LHCN-M2 (cell line): ENCODE measurements at regions not wholly inside any gene's neighbourhood (a gene's known extent, or its start where the extent isn't known, plus 50 kb on each side); places are given as distances from the start of the nearest gene placed in this dataset.

Experiments used
- DNase-seq: peaks from one replicate; pipeline ENCODE4 v3.0.0-alpha.2; 2012; ENCODE audit warnings: low read depth

DNA sequence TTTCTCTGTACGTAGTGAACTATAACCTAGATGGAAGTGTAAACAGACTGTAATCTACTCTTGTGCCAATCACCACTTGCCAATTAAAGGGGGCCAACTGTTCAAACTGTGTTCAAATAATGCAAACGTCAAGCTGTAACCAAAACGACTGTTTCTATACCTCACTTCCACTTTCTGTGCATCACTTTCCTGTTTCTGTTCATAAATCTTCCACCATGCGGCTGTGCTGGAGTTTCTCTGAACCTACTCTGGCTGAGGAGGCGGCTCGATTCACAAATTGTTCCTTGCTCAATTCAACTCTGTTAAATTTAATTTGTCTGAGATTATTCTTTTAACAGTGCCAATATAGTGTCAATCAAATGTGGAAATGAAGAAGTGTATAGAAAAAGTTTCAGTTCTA is 206.7 kb upstream of the TBC1D5 start:
- no peak for DNase-seq

DNA sequence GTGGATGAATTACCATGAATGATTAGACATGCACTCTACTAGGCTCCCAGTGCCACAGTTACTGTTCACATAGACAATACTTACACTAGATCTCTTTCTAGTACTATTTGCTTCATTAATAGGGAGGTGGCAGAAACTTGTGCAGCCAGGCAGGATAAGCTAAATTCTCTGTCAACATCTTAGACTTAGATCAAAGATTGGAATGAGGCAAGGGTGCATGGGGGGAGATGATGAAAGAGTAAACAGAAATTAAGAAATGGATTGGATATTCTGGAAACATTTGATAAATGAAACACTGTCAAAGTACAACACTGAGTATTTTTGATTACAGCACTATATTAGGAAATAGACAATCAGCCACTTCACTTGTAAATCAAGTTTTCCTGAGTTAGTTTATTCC is 205.4 kb upstream of the TBC1D5 start:
- no peak for DNase-seq

DNA sequence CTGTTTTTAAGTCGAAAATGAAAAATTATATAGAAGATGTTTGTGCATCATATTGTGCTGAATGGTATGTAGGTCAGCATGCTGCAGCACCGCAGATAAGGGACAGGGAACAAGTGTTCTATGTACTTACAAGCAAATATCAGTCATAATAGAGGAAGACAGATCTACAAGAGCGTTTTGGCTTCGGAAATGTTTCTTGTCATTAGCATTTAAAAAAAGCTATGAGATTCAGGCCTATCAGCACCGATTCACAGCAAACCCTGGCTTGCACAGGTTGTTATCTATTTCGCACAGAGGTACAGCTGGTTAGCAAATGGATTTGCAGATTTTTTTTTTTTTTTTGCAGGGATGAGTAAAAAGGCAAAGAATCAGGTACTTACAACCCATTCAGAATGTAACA is 204.2 kb upstream of the TBC1D5 start:
- no peak for DNase-seq

DNA sequence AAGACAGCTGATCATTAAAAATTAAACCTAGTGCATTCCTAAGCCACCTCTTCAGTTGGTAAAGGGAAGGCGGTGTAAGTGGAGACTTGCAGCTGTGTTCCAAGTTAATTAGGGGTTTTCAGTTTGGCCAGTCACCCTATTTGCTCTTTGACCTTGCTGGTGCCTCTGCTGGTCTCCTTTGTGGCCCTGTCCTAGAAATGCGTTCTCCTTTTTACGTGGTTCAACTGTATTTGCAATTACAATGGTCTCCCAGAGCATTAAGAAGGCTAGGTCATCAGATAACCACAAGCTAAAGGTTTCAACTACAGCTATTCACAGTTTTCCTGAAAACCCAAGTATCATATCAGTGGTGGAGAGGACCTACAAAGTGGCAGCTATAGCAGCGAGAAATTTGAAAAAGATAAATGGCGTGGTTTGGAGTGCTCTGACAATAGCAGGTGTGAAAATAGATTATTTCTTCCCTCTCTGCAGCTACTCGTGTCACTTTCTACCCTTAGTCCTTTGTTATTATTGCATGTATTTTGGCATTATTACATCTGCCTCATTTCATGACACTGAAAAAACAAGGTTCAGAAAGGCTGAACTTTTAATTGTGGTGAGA is 203.5 kb upstream of the TBC1D5 start:
- DNase-seq = peak; percentile 3

DNA sequence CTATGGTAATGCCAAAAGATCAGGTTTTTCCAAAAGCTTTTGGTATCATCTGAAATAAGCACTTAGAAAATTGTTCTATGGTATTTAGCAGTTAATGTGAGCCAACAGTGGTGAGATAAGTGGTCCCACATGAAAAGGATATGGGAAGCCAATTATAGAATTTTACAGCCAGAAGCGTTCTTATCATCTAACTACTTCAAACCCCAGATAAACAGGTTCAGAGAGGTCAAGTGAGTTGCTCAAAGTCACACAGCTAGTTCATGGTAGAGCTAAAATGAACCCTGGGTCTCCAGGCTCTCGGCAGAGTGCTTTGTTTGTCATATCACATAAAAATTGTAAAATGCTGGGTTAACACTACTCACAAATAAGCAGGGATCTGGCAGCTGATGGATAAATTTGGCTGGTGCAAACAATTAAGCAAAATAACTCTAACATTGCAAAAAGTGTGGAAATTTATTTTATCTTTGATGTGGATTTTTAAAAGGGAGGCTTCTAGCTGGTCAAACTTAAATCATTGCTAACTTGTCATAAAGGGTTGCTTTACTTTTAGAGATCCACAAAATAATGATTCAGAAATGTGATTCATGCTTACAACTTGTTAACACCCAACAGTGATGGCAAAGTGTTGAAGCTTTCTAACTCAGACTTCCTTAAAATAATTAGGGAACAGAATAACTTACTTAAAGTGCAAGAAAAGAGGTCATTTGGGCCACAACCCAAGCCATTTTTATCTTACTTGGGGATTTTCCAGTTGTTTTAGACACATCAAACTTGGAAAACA is 202.8 kb upstream of the TBC1D5 start:
- no peak for DNase-seq

DNA sequence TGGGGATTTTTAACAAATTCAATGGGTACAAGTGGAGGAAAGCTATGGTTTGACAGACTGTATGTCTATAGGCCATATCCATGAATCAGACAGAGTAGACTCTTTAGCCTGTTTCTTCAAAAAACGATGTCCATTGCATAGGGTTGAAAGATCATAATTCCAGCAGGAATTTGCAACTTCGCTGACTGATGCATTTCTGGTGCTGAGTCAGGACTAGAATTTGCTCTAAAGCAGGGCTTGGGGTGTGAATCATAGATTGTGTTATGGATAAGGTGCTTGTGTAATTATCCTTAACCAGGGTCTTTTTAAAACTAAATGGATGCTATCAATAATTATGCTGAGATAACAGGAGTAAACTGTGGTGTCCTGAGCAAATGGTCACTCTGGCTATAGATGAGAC is 200.4 kb upstream of the TBC1D5 start:
- DNase-seq = no peak

DNA sequence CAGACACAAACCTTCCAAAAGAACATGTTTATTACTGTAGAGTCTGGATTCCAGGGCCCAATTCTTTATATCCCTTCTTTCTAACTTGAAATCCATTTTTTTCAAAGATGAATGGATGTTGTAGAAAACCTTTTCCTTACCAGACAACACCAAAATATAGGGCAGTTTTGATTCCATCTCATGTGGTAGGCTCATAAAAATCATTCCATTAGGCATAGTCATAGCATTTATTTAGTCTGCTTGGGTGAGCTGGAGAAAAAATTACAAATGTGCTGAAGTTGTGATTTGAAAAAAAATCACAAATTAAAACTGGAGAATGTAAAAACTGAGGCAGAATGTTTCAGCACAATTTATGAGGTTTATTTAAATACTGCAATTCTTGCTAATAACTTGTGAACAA is 199.3 kb upstream of the TBC1D5 start:
- no peak for DNase-seq

DNA sequence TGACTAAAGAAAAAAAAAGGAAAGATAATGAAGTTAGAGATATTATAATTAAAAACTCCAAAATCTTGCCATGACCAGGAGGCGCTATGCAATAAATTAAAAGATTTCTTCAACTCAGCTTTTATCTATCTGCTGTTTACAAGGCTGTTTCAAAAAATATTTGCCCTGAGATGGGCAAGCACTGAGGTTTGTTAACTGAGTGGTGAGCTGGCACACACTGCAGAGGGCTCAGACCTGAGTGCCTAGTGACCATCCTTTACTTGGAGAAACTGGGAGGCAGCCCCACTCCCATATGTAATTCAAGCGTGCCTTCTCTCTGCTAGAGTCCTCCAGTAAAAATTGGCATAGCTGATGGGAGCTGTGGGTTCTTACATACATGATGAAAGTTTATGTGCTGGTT is 198.7 kb upstream of the TBC1D5 start:
- no peak for DNase-seq

DNA sequence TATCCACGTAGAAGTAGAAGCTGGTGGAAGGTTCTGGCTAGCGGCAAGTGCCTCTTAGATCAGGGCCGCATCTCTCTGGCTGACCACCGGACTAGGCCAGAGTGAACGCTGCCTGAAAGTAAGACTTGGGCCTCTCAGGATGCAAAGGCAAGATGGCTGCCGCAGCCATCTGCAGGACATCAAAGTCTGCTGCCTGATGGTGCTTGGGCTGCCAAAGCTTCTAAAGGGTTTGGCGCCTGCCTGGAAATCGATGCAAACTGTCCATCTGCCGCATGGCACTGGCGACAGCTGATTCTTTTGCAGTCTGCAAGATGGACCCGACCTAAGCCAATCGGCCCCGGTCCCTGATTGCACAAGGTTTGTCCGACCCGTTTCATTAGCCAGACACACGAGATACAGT is 196.7 kb upstream of the TBC1D5 start:
- no peak for DNase-seq

DNA sequence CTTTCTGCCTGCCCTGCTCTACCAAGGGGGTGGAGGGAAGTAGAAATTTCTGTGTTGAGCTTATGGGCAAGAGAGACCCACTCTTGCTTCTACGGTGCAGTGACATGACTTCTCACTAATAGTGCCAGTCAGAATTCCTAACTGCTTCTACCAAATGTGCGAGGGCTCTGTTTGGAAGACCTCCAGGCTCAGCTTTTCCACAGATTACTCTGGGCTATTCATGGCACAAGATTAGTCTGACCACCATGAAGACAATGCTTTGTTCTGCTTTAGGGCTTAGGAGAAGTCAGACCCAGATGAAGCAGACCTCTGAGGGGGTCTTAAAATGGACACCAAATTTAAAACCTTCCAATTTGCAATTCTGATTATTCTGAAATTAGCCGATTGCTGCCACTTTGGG is 195.9 kb upstream of the TBC1D5 start:
- no peak for DNase-seq

DNA sequence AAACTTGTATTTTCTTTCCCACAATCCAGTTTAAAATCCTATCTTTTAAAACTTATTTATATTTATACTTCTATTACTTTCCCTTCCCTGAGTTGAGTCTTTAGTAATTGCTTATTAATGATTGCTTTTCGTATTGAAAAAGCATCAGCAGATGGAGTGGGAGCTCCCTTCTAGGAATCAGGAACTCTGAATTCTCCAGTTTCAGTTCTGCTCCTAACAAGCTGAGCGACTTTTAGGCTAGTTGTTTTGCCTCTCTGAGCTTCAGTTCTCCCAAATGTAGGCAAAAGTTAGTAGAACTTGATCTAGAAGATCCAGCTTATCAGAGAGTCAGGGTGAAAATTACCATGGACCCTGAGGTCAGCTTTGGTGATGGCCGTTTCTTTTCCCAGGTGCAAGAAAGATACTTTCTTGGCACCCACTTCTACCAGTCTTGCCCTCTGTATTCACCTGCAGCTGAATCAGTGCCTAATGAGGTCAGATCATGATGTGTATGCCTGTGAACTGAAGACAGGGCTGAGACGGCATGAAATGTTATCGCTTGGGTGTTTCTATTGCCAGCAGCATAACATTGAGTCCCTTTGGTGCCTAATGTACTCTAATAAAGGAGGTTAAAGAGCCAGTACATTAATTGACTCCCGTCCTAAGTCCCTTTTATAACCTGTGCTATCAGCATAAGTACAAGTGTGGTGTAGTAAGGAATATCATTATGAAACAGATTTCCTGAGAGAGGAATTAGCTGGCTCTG is 194.5 kb upstream of the TBC1D5 start:
- no peak for DNase-seq

DNA sequence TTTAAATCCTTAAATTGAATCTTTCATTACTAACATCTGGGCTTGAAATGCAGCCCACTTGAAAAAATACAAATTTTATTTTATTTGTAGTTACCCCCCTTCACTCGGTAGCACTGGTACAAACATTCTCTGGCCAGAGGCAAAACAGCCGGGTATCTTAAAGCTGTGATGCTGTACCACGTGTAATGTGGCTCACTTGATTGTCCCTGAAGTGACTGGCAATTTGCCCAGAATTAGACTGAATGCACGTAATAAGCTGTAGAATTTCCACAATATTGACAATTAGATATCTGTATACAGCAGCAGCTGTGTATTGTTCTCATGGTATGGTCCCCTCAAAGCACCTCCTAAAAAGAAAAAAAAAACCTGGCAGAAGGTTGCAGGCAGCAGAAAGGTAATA is 192.8 kb upstream of the TBC1D5 start:
- DNase-seq = no peak

DNA sequence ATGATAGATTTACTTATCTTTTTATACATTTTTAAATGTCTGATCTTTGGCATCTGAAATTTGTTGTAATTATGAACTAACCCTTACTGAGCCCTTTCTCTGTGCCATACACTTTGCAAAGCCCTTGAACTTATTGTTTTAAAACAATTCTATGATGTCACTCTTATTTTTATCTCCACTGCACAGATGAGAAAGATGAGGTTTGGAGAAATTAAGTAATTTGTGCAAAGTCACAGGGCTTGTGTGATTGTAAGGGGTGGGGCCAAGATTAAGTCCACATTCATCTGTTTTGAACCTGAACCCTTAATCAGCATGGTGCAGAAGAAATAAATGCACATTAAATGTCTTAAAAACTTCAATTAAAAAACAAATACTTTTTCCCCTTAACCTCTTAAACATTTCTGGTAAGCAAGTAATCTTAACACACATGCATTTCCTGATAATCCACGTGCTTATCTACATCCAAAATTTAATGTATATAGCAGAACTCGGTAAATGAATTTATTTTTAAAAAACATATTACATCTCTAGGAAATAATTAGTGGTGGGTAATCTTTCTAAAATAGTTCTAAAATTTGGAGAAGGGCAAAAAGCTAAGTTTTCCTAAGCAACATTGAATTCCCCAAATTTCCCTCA is 189.8 kb upstream of the TBC1D5 start:
- DNase-seq = no peak

DNA sequence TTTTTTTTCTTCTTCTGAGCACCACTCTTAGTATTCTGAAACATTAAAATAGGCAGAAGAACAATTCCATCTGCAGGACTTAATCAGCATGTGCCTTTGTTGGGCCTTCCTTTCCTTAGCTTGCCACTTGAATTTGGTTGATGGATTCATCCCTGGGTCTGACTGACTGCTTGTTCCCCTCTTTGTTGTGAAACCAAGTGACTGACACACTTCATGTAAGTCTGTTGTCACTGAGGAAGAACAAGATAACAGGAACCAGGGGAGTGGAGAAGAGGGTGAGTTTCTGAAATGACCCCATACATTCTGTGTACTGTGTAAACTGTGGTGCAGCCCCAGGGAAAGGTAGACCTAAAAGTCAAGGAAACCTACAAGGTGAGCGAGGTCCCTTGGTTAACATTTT is 188.7 kb upstream of the TBC1D5 start:
- no peak for DNase-seq

DNA sequence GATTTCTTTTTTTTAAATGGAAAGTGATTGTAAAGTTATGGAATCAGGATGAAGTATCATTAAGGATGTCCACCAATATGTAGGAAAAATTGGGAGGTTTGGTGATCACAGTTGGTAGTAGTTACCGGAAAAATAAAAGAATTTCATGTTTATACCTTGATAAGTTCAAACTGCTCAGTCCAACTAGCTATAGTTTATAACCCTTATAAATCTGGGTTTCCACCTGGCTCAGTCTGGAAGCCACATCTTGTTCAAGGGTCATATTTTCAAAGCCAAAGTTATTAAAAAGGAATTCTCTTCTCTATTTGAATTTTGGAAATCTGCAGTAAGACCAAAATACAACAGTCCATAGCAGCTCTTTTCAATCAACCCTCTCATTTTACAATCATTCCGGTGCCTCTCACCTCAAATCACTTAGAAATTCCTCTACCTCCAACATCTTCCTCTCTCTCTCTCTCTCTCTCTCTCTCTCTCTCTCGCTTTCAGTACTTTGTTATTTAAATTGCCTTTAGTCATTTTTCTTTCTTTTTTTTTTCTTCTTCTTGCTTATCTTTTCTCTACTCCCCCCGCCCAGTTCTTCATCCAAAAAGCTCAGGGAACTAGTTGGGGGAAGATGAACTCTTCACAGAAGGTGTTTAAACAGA is 186.2 kb upstream of the TBC1D5 start:
- no peak for DNase-seq

DNA sequence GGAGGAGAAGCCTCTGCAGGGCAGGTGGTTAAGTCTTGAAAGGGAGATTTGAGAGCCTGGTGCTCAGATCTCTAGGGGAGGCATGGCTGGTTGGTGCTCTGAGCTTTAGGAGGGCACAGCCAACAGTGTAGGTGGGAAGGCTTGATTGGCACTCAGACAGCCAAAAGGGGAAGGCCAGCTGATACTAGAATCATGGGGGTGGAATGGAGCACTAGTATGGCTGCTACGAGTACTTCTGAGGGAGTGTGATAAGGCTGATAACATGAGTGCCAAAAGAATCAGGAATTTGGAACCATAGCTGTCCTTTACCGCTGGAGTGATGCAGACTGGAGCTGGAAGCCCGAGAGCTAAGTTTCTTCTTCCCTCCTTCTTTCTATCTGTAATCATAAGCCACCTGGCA is 184.6 kb upstream of the TBC1D5 start:
- DNase-seq = no peak

DNA sequence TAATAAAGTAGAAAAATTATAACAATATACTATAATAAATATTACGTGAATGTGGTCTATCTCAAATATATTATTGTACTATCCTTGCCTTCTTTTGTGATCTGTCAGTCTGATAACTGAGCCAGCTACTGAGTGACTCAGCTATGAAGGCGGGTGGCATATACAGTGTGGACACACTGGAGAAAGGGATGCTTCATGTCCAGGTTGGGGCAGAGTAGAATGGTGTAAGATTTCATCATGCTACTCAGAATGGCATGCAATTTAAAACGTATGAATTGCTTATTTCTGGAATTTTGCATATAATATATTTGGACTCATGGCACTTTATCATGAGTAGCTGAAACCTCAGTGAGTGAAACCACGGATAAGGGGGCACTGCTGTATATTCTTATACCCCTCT is 172.9 kb upstream of the TBC1D5 start:
- DNase-seq = no peak

DNA sequence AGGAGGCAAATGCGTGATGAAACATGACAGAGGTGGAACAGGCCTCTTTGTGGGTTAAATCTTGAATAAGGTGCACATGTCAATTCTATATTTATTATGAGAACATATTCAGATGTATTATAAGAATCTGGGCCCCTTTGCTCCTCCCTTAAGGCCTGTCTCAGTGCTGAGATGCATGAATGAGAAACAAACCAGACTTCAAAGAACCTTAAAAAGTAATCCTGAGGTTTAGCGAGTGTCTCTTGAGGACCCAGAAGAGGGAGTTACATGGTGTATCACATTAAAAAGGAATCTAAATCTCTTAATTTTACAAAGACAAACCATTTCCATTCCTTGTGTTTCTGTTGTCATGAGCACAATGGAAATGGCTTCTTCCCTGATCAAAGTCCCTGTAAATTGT is 170.9 kb upstream of the TBC1D5 start:
- no peak for DNase-seq

DNA sequence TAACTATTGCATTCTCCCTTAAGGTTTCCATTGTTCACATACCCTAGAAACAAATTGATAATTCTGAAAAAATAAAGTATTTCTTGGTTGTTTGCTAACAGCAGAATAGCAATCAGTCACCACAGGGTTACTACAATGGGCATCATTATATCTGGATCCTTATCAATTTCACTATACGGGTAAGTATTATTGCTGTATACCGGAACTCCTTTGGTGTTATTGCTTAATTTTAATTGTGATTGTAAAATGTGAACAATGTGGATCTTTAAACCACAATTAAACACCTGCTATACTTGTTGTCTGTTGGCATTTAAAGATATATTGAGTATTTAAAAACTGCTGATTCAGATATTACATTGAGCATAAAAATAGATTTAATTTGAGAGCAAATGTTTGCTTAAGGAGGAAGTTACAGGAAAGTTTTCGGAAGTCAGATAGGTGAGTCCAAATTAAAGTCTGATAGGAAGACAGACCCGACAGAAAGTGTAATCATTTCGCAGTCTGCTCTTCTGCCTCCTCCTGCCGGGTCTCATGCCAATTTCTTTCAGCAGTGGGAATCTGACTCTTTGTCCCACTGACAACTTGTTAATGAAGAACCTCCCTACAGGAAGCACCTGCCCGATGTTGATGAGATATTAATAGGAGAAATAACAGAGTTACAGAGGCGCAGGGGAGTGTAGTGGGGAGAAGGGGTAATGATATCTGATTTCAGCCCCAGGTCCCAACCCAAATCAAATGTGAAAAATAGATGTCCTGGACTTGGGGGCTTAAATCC is 169.7 kb upstream of the TBC1D5 start:
- DNase-seq = no peak

DNA sequence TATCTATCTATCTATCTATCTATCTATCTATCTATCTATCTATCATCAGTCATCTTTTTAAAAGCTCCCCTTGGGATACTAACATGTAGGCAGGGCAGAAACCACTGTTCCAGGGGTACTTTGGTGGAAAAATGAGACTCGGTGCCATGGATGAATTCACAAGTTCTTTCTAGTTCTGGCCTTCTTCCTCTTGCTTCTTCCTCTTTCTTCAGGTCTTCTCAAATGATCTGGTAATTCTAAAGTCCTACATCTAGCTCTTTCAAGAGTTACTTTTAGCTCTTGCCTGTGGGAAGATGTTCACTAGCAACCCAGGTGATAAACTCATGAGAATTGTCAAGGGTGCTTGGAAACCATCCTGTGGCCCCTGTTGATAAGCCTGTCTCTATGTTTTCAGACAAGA is 168.5 kb upstream of the TBC1D5 start:
- DNase-seq = no peak

DNA sequence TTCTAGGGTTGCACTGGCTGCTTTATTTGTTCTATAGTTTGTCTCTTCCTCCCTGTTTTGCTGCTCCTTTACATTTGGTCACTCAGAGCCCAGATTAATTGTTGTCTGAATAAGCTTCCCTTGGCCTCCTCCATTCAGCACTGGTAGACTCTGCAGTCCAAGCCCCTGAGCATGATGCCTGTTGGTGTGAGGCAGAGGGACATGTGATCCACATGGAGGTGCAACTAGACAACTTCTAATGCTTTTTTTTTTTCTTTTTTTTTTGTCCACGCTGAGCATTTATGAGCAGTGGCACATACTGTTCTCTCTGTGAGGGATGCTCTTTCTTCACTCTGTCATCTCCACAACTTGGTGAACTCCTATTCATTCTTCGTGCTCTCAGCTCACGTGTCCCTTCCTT is 167.3 kb upstream of the TBC1D5 start:
- DNase-seq = no peak
